WERI-Rb-1 (cell line): ENCODE measurements at regions not wholly inside any gene's neighbourhood (a gene's known extent, or its start where the extent isn't known, plus 50 kb on each side); places are given as distances from the start of the nearest gene placed in this dataset.

ENCODE experiments used
- DNase-seq: peaks from one replicate; pipeline ENCODE4 v3.0.0-alpha.2; 2020
- H3K27ac ChIP-seq: fragments of 250-450 bp; sonication (Bioruptor Pico); 2 replicates; pipeline ENCODE4 v1.5.1; 2020; ENCODE audit warnings: mild to moderate bottlenecking, moderate library complexity
- H3K27me3 ChIP-seq: fragments of 250-450 bp; sonication (Bioruptor Pico); 2 replicates; pipeline ENCODE4 v1.5.1; 2021; ENCODE audit warnings: mild to moderate bottlenecking, low read depth, moderate library complexity; ENCODE audit not compliant: insufficient read depth, severe bottlenecking
- H3K36me3 ChIP-seq: fragments of 250-450 bp; sonication (Bioruptor Pico); 2 replicates; pipeline ENCODE4 v1.5.1; 2020; ENCODE audit warnings: mild to moderate bottlenecking, moderate library complexity
- H3K4me3 ChIP-seq: 2 replicates; pipeline ENCODE4 v1.5.1; 2011; ENCODE audit warnings: low read depth, mild to moderate bottlenecking, control low read depth, low read length
- H3K9me3 ChIP-seq: fragments of 250-450 bp; sonication (Bioruptor Pico); 2 replicates; pipeline ENCODE4 v1.5.1; 2021; ENCODE audit warnings: mild to moderate bottlenecking, moderate library complexity; ENCODE audit not compliant: severe bottlenecking
- TF ChIP-seq, protein P1 (sequence below): IDR thresholded peaks from 2 replicates; pipeline ENCODE4 v1.5.1; 2011; ENCODE audit warnings: low read depth, mild to moderate bottlenecking, control low read depth, inconsistent platforms, low read length

DNA sequence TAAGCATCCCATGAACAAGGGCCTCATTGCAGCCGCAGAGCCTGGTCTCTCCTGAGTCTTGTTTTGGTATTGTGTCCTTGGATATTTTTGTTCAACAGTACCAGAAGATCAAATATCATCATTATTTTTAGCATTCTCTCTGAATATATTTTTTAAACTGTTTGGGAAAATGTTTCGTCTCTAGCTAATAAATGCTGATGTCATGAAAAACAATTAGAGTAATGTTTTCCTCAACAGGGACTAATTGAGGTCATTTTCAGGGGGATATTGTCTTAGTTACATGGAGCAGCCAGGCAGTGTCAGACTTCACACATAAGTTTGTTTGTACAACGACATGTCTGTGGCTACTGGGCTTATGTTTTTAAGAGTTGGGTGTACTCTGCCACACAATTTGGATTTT is 805.3 kb upstream of the SOX9 start:
- Histone ChIP-seq H3K9me3 (no peaks in the 10 kb centered on the region), H3K36me3 (no peaks in the 10 kb centered on the region), H3K27ac (no peak overlapping the region), H3K4me3 (no peak overlapping the region), H3K27me3 (peaks cover 42% of the 10 kb centered on the region)
- DNase-seq: no peak
- TF ChIP-seq, protein P1, sequence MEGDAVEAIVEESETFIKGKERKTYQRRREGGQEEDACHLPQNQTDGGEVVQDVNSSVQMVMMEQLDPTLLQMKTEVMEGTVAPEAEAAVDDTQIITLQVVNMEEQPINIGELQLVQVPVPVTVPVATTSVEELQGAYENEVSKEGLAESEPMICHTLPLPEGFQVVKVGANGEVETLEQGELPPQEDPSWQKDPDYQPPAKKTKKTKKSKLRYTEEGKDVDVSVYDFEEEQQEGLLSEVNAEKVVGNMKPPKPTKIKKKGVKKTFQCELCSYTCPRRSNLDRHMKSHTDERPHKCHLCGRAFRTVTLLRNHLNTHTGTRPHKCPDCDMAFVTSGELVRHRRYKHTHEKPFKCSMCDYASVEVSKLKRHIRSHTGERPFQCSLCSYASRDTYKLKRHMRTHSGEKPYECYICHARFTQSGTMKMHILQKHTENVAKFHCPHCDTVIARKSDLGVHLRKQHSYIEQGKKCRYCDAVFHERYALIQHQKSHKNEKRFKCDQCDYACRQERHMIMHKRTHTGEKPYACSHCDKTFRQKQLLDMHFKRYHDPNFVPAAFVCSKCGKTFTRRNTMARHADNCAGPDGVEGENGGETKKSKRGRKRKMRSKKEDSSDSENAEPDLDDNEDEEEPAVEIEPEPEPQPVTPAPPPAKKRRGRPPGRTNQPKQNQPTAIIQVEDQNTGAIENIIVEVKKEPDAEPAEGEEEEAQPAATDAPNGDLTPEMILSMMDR: no peak

DNA sequence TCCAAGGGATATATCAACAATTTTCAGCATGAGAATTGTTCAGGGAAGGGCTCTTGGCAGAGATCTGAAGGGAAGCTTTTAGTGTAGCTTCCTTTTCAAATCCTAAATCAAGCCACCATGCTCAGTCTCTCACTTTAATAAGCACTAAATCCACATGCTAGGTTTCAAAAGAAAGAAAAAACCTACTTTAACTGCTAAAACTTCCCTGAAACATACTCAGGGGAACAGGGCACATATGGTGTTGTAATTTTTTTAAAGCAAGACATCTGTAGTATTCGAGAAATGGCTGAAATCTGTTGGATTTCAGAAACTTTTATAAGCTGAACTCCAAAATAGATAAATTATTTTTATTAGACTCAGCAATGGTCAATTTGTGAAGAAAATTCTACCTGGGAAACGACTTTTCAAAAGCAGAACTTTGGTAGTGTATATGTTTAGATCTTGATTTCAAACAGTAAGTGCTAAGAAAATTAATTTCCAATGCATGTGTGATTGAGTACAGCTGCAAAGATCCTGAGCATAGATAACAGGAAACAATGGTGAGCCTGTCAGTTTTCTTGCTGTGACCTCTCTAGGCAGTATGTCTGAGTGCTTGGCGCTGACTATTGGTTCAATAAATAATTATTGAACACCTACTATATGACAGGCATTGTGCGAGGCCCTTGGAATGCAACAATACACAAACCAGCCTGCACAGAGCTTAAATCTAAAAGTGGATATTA is 804.5 kb upstream of the SOX9 start:
- DNase-seq: no peak

DNA sequence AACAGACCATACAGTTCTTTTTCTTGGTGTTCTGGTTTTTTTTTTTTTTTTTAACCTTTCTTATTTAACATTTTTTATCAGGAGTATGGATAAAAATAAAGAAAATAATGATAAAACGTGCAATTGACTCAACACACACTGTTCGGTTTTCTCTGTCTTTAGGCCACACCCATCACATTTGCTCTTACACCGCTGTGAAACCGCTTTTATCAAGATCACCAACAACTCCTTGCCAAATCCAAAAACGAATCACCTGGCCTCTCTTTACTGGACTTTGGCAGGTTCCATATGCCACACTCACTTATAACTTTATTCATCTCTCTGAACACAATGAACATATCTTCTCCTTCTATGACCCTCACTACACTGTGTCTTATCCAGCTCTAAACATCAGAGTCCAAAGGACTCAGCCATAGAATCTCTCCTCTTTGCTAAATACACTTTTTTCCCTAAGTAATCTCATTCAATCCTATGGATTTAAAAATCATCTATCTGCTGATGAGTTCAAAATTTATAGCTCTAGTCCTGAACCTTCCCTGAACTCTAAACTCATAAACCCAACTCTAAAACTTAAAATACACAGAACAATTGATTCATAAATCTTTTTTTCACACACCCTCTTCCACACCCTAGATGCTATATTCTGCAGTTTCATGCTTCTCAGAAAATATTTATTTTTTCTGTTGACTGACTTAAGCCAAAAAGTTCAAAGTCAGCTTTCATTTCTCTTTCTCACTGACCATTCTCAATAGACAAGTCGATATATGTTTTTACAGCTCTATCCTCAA is 800.6 kb upstream of the SOX9 start:
- no peak overlapping the region for H3K4me3 ChIP-seq
- H3K36me3 ChIP-seq: no peaks in the 10 kb centered on the region
- H3K27ac ChIP-seq: no peak overlapping the region
- H3K27me3 ChIP-seq: peaks cover 54% of the 10 kb centered on the region
- no peak for DNase-seq
- H3K9me3 ChIP-seq: no peaks in the 10 kb centered on the region
- TF ChIP-seq, protein P1: no peak

More for the DNA sequence above, 804.5 kb upstream of the SOX9 start:
- Histone ChIP-seq H3K4me3 (no peak overlapping the region), H3K36me3 (no peaks in the 10 kb centered on the region), H3K27me3 (peaks cover 48% of the 10 kb centered on the region), H3K27ac (no peak overlapping the region), H3K9me3 (no peaks in the 10 kb centered on the region)
- TF ChIP-seq, protein P1: no peak

DNA sequence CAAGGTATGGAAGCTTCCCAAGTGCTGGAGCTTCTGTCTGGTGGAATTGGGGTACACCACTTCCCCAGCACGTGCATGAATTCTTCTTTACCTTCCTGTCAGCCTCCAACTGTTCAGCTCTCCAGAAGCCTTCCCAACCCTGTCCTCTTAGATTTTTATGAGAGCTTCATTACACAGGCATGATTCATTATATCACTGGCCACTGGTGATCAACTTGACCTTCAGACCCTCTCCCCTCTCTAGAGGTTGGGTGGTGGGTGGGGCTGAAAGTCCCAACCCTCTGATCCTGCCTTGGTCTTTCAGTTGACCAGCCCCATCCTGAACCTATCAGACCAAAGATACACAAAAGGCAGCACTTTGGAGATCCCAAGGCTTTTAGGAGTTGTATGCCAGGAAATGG is 795.7 kb upstream of the SOX9 start:
- DNase-seq: no peak
- Histone ChIP-seq H3K4me3 (no peak overlapping the region), H3K36me3 (no peaks in the 10 kb centered on the region), H3K27me3 (peaks cover 62% of the 10 kb centered on the region), H3K27ac (no peak overlapping the region), H3K9me3 (no peaks in the 10 kb centered on the region)
- TF ChIP-seq, protein P1: no peak

DNA sequence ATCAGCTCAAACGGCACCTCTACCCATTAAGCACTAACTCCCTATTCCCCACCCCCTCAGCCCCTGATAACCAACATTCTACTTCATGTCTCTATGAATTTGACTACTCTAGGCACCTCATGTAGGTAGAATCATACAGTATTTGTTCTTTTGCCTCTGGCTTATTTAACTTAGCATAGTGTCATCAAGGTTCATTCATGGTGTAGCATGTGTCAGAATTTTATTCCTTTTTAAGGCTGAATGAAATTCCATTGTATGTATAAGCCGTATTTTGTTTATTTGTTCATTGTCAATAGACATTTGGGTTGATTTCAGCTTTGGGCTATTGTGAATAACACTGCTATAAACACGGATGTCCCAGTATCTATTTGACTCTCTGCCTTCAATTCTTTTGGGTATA is 794.9 kb upstream of the SOX9 start:
- Histone ChIP-seq H3K36me3 (no peaks in the 10 kb centered on the region), H3K4me3 (no peak overlapping the region), H3K27me3 (peaks cover 61% of the 10 kb centered on the region), H3K27ac (no peak overlapping the region), H3K9me3 (no peaks in the 10 kb centered on the region)
- DNase-seq: no peak
- TF ChIP-seq, protein P1: no peak
